ENCODE measurements at regions not wholly inside any gene's neighbourhood (a gene's known extent, or its start where the extent isn't known, plus 50 kb on each side); places are given as distances from the start of the nearest gene placed in this dataset.

DNA sequence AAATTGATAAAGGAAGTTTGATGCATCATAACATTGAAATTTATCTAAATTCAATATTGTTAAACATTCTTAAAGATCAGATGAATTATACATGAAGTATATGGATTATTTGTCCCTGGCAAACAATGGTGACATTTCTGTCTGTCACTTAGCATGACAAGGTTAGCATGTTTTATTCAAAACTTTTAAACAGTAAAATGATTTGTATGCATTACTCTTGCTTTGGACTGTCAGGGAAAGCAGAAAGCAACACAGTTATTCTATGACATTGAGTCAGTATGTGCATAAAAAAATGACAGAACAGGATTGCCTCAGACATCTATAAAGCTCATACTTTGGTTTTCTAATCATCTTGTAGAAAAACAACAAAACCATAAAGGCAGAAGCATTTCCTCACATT is 193.7 kb downstream of the IZUMO3 start:
- no peak for TF ChIP-seq POLR2A (IDR thresholded peaks at IDR 0.05)
- TF ChIP-seq, protein P1, sequence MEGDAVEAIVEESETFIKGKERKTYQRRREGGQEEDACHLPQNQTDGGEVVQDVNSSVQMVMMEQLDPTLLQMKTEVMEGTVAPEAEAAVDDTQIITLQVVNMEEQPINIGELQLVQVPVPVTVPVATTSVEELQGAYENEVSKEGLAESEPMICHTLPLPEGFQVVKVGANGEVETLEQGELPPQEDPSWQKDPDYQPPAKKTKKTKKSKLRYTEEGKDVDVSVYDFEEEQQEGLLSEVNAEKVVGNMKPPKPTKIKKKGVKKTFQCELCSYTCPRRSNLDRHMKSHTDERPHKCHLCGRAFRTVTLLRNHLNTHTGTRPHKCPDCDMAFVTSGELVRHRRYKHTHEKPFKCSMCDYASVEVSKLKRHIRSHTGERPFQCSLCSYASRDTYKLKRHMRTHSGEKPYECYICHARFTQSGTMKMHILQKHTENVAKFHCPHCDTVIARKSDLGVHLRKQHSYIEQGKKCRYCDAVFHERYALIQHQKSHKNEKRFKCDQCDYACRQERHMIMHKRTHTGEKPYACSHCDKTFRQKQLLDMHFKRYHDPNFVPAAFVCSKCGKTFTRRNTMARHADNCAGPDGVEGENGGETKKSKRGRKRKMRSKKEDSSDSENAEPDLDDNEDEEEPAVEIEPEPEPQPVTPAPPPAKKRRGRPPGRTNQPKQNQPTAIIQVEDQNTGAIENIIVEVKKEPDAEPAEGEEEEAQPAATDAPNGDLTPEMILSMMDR (IDR thresholded peaks at IDR 0.05 in 4 of 5, conservative IDR thresholded peaks at IDR 0.05 in 1 of 5) = no peak

Data from gastrocnemius medialis (tissue), 4 donors.